Heart right ventricle (tissue), 16 donors: ENCODE measurements at regions not wholly inside any gene's neighbourhood (a gene's known extent, or its start where the extent isn't known, plus 50 kb on each side); places are given as distances from the start of the nearest gene placed in this dataset.

Experiments
- ATAC-seq, 8 donors: fragments of 200-7000 bp; cut with Tn5 transposase; one replicate each; pipeline ENCODE4 v1.9.1; 2020; ENCODE audit warnings: mild to moderate bottlenecking in 8 of 8, moderate library complexity in 8 of 8, moderate number of reproducible peaks in 1 of 8
- DNase-seq, 2 donors: peaks; one replicate each; pipeline ENCODE4 v3.0.0-alpha.2; 2020
- H3K27ac ChIP-seq, 10 donors: fragments of 200-600 bp; sonication (generic) in 2 of 10; one replicate each; pipeline versions ENCODE4 v1.5.0 to v1.8.0; 2020 to 2022; ENCODE audit warnings: mild to moderate bottlenecking in 3 of 10
- H3K27me3 ChIP-seq, 7 donors: fragments of 200-600 bp; one replicate each; pipeline ENCODE4 v1.8.0; 2021 to 2022; ENCODE audit warnings: mild to moderate bottlenecking in 2 of 7
- H3K36me3 ChIP-seq, 9 donors: fragments of 200-600 bp; sonication (generic) in 1 of 9; one replicate each; pipeline versions ENCODE4 v1.5.0 to v1.8.0; 2020 to 2022; ENCODE audit warnings: mild to moderate bottlenecking in 2 of 9
- H3K4me1 ChIP-seq, 9 donors: fragments of 200-600 bp; sonication (generic) in 1 of 9; one replicate each; pipeline versions ENCODE4 v1.5.0 to v1.8.0; 2020 to 2022; ENCODE audit warnings: mild to moderate bottlenecking in 4 of 9
- H3K4me3 ChIP-seq, 10 donors: fragments of 200-600 bp; sonication (generic) in 2 of 10; one replicate each; pipeline versions ENCODE4 v1.5.0 to v1.8.0; 2020 to 2022; ENCODE audit warnings: mild to moderate bottlenecking in 7 of 10, moderate library complexity in 2 of 10
- H3K9me3 ChIP-seq, 11 donors: fragments of 200-600 bp in 10 of 11; sonication (generic) in 2 of 11; one replicate each; pipeline versions ENCODE4 v1.5.0 to v1.8.0; 2013 to 2022; ENCODE audit warnings: mild to moderate bottlenecking in 2 of 11, control low read depth in 1 of 11, moderate library complexity in 1 of 11
- WGBS, 2 donors: extraction: QIAGEN DNeasy Blood & Tissue Kit; methylation state at CpG; one replicate each; pipeline ENCODE4 v1.1.7; 2013; ENCODE audit warnings: inconsistent platforms in 1 of 2; 5-methylcytosine and 5-hydroxymethylcytosine counted together
- intact Hi-C, 10 donors: fragments of 100-400 bp; cut with DNase I; formaldehyde crosslinking; loops; one replicate each; pipeline versions ENCODE4 v1.11.1 to v1.14.2; 2022
- TF ChIP-seq, protein P1 (sequence below), 9 donors: fragments of 200-600 bp; sonication (generic) in 2 of 9; IDR thresholded peaks; one replicate each; pipeline versions ENCODE4 v1.5.0 to v1.8.0; 2021 to 2022; ENCODE audit warnings: antibody characterized with exemption in 9 of 9, mild to moderate bottlenecking in 5 of 9, moderate library complexity in 1 of 9
- donor health status: Arrhythmogenic right ventricular cardiomyopathy.
- donor health status: ischemic (EF 13 %, LVEDD 7.1; RV severe dilation, severe dysfunction).
- donor health status: healthy with polysubstance abuse.
- donor health status: DM: no; HTN: yes; CAD: no.
- donor health status: DM: no; HTN: no; CAD: no.
- donor health status: ischemic (EF 25% LVEDD 6.9; RV normal size, moderate dysfunction).
- donor health status: ischemic (EF 25% LVEDD 5.7; RV mildly dilated, moderate dysfunction).
- donor health status: healthy.
- donor health status: DM: yes; HTN: yes; CAD: no.
- donor health status: Ischemic cardiomyopathy.
- donor health status: ischemic (EF 35%, LVEDD 5.7; RV mildly dilated, moderate dysfunction).
- donor health status: nonischemic (EF 11% LVEDD 7.7; RV severe dilation, severe dysfunction).
- donor health status: DM: yes; HTN: yes; CAD: no.
- donor health status: PGD.
- donor health status: ischemic (EF 29% LVEDD 5.4; RV normal size, mild dysfunction).
- donor health status: nonischemic (EF 23%, LVEDD 6.1; RV moderate dilation, normal function).

GRCh38 chr1:222404710-222405109 lies 143.2 kb downstream of the HHIPL2 start:
- peaks cover 0 to 10% (median 0%) of the 10 kb centered on the region in 11 donors for H3K9me3 ChIP-seq
- 60% methylated on average over 4 of the region's 4 CpGs for WGBS, 2 donors
- no peak overlapping the region for H3K27ac ChIP-seq
- no peak for ATAC-seq
- DNase-seq, result no peak
- H3K4me1 ChIP-seq, result no peaks in the 10 kb centered on the region
- intact Hi-C loops, result no loop called here
- H3K4me3 ChIP-seq, result no peak overlapping the region
- TF ChIP-seq, protein P1, sequence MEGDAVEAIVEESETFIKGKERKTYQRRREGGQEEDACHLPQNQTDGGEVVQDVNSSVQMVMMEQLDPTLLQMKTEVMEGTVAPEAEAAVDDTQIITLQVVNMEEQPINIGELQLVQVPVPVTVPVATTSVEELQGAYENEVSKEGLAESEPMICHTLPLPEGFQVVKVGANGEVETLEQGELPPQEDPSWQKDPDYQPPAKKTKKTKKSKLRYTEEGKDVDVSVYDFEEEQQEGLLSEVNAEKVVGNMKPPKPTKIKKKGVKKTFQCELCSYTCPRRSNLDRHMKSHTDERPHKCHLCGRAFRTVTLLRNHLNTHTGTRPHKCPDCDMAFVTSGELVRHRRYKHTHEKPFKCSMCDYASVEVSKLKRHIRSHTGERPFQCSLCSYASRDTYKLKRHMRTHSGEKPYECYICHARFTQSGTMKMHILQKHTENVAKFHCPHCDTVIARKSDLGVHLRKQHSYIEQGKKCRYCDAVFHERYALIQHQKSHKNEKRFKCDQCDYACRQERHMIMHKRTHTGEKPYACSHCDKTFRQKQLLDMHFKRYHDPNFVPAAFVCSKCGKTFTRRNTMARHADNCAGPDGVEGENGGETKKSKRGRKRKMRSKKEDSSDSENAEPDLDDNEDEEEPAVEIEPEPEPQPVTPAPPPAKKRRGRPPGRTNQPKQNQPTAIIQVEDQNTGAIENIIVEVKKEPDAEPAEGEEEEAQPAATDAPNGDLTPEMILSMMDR (IDR thresholded peaks at IDR 0.05), result no peak
- peaks cover 0 to 9% (median 0%) of the 10 kb centered on the region in 7 donors for H3K27me3 ChIP-seq
- H3K36me3 ChIP-seq, result no peaks in the 10 kb centered on the region

DNA sequence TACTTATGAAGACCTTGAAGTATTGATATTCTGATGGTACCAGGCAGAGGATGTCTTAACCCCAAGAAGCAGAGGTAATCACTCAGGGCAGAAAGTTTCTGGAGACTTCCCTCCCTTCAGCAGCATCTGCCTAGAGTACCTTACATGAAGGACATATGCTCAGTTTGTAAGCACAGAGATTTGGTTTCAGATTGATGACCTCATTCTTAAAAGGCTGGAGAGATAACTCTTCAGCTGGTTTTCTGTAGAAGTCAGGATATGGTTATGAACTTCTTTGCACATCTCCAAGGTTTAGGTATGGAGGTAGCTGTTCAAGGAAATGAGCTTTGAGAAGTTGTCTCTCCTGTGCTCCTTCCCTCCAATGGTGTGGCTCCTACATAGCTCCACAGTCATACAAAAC lies 148.7 kb downstream of the HHIPL2 start:
- no peaks in the 10 kb centered on the region for H3K4me1 ChIP-seq
- no peaks in the 10 kb centered on the region for H3K36me3 ChIP-seq
- ATAC-seq (no peak), DNase-seq (no peak)
- intact Hi-C loops, result no loop called here
- no peak overlapping the region for H3K27ac ChIP-seq
- peaks cover 0 to 6% (median 0%) of the 10 kb centered on the region in 7 donors for H3K27me3 ChIP-seq
- H3K4me3 ChIP-seq, result no peak overlapping the region
- TF ChIP-seq, protein P1 (IDR thresholded peaks at IDR 0.05), result no peak
- H3K9me3 ChIP-seq, result no peaks in the 10 kb centered on the region

- H3K27me3 ChIP-seq, result peaks cover 0 to 3% (median 0%) of the 10 kb centered on the region in 7 donors
- no peaks in the 10 kb centered on the region for H3K36me3 ChIP-seq
- no peak for DNase-seq
- intact Hi-C loops, result no loop called here
- H3K9me3 ChIP-seq, result no peaks in the 10 kb centered on the region
- no peak for ATAC-seq
- WGBS, 2 donors, result 56 to 68% methylated on average over 1 of the region's 1 CpG
- H3K4me1 ChIP-seq, result no peaks in the 10 kb centered on the region
- no peak overlapping the region for H3K4me3 ChIP-seq
- no peak overlapping the region for H3K27ac ChIP-seq
- TF ChIP-seq, protein P1 (IDR thresholded peaks at IDR 0.05), result no peak
These were observed 153.7 kb downstream of the HHIPL2 start for GRCh38 chr1:222394224-222394623.

DNA sequence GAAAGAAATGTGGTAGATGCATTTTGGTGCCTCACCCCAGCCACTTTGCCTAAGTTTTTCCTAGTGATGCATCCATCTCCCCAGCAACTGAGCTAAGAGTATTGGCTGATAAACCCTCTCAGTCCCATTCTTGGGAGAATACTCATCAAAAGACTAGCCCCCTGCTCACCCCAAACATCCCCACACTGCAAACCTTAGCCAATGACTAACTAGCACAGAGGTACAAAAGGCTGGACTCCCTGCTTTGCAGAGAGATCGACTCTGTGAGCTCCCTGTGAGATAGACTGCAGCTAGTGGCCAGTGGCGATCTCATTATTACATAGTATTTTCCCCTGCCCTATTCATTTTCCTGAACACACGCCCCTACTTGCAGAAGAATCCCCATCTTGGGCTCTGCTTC lies 155.3 kb downstream of the HHIPL2 start:
- no peak for DNase-seq
- no peaks in the 10 kb centered on the region for H3K4me1 ChIP-seq
- peaks cover 0 to 3% (median 0%) of the 10 kb centered on the region in 7 donors for H3K27me3 ChIP-seq
- no peaks in the 10 kb centered on the region for H3K9me3 ChIP-seq
- WGBS, 2 donors, result 77 to 82% methylated on average over 3 of the region's 3 CpGs
- TF ChIP-seq, protein P1 (IDR thresholded peaks at IDR 0.05), result no peak
- H3K36me3 ChIP-seq, result no peaks in the 10 kb centered on the region
- H3K27ac ChIP-seq, result no peak overlapping the region
- no peak overlapping the region for H3K4me3 ChIP-seq
- no peak for ATAC-seq
- intact Hi-C loops, result no loop called here
